ENCODE measurements at regions not wholly inside any gene's neighbourhood (a gene's known extent, or its start where the extent isn't known, plus 50 kb on each side); places are given as distances from the start of the nearest gene placed in this dataset.

GRCh38 chr4:57910151-57910550 is 800.0 kb upstream of the IGFBP7 start (continued):
- TF ChIP-seq, protein P1, sequence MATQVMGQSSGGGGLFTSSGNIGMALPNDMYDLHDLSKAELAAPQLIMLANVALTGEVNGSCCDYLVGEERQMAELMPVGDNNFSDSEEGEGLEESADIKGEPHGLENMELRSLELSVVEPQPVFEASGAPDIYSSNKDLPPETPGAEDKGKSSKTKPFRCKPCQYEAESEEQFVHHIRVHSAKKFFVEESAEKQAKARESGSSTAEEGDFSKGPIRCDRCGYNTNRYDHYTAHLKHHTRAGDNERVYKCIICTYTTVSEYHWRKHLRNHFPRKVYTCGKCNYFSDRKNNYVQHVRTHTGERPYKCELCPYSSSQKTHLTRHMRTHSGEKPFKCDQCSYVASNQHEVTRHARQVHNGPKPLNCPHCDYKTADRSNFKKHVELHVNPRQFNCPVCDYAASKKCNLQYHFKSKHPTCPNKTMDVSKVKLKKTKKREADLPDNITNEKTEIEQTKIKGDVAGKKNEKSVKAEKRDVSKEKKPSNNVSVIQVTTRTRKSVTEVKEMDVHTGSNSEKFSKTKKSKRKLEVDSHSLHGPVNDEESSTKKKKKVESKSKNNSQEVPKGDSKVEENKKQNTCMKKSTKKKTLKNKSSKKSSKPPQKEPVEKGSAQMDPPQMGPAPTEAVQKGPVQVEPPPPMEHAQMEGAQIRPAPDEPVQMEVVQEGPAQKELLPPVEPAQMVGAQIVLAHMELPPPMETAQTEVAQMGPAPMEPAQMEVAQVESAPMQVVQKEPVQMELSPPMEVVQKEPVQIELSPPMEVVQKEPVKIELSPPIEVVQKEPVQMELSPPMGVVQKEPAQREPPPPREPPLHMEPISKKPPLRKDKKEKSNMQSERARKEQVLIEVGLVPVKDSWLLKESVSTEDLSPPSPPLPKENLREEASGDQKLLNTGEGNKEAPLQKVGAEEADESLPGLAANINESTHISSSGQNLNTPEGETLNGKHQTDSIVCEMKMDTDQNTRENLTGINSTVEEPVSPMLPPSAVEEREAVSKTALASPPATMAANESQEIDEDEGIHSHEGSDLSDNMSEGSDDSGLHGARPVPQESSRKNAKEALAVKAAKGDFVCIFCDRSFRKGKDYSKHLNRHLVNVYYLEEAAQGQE (IDR thresholded peaks at IDR 0.05; ENCODE audit: unreplicated experiment), result no peak
- no peak for TF ChIP-seq ZNF114 (CRISPR knock-in tag; IDR thresholded peaks at IDR 0.05)
- TF ChIP-seq, protein P2, sequence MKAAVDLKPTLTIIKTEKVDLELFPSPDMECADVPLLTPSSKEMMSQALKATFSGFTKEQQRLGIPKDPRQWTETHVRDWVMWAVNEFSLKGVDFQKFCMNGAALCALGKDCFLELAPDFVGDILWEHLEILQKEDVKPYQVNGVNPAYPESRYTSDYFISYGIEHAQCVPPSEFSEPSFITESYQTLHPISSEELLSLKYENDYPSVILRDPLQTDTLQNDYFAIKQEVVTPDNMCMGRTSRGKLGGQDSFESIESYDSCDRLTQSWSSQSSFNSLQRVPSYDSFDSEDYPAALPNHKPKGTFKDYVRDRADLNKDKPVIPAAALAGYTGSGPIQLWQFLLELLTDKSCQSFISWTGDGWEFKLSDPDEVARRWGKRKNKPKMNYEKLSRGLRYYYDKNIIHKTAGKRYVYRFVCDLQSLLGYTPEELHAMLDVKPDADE (IDR thresholded peaks at IDR 0.05), result no peak
- TF ChIP-seq EZH2phosphoT487 (IDR thresholded peaks at IDR 0.05; ENCODE audit: unreplicated experiment), result no peak
- no peak for TF ChIP-seq CREB1 (CRISPR knock-in tag; IDR thresholded peaks at IDR 0.05; ENCODE audit: low read depth)
- no peak for TF ChIP-seq NANOG (IDR thresholded peaks at IDR 0.05; ENCODE audit: borderline replicate concordance)
- no peak for TF ChIP-seq STAT1 (IDR thresholded peaks at IDR 0.05; ENCODE audit: unreplicated experiment)
- TF ChIP-seq POLR2AphosphoS5 (IDR thresholded peaks at IDR 0.05; ENCODE audit: low read depth), result no peak

DNA sequence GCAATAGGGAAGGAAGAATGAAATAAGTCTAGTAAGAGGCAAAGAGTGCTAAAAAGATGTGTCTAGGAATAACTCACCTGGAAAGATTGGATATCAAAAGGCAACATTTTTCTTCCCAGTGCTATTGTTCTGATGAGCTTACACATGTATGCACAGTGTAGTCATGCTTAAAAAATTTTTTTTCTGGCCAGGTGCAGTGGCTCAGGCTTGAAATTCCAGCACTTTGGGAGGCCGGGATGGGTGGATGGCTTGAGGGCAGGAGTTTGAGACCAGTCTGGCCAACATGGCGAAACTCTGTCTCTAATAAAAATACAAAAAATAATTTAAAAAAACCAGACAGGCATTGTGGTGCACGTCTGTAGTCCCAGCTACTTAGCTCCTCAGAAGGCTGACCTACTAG is 795.8 kb upstream of the IGFBP7 start:
- ATAC-seq (no peak), DNase-seq (ENCODE audit: low spot score) (no peak)
- Histone ChIP-seq H2AFZ (no peak overlapping the region), H3K79me2 (replicated peaks; ENCODE audit: insufficient read depth) (no peaks in the 10 kb centered on the region), H3K4me3 (no peak overlapping the region), H4K20me1 (replicated peaks; ENCODE audit: insufficient read depth) (no peaks in the 10 kb centered on the region), H3K27me3 (ENCODE audit: insufficient read depth) (no peaks in the 10 kb centered on the region), H3K9me2 (ENCODE audit: insufficient read depth) (peaks cover 3% of the 10 kb centered on the region), H3K4me2 (no peak overlapping the region), H3K36me3 (ENCODE audit: insufficient read depth) (no peaks in the 10 kb centered on the region), H3K27ac (ENCODE audit: low read depth) (no peak overlapping the region), H3F3A (replicated peaks; ENCODE audit: low read depth) (no peaks in the 10 kb centered on the region), H3K4me1 (ENCODE audit: insufficient read depth) (no peaks in the 10 kb centered on the region)
- H3K27ac Mint-ChIP-seq, result no peak overlapping the region
- H3K4me3 Mint-ChIP-seq, result no peak overlapping the region
- H3K4me1 Mint-ChIP-seq, result no peaks in the 10 kb centered on the region
- peaks cover 3% of the 10 kb centered on the region for H3K27me3 Mint-ChIP-seq (ENCODE audit: insufficient read depth, low read depth, poor library complexity)
- H3K36me3 Mint-ChIP-seq (ENCODE audit: low read depth), result no peaks in the 10 kb centered on the region; the same call in 2 of the 3 replicates
- H3K9me3 Mint-ChIP-seq, result no peaks in the 10 kb centered on the region
- TF ChIP-seq CREB1 (CRISPR knock-in tag; IDR thresholded peaks at IDR 0.05; ENCODE audit: low read depth) (no peak), ZNF331 (CRISPR knock-in tag; IDR thresholded peaks at IDR 0.05; ENCODE audit: low read depth) (no peak), POLR2AphosphoS5 (IDR thresholded peaks at IDR 0.05; ENCODE audit: low read depth) (no peak), STAT1 (IDR thresholded peaks at IDR 0.05; ENCODE audit: unreplicated experiment) (no peak), NANOG (IDR thresholded peaks at IDR 0.05; ENCODE audit: borderline replicate concordance) (no peak), EZH2 (IDR thresholded peaks at IDR 0.05; ENCODE audit: low read depth, unreplicated experiment) (no peak), JUNB (IDR thresholded peaks at IDR 0.05; ENCODE audit: unreplicated experiment) (no peak)
- TF ChIP-seq, protein P1 (IDR thresholded peaks at IDR 0.05; ENCODE audit: unreplicated experiment), result no peak

Measured in GM23338 (cell line).